GM18861 (cell line): ENCODE measurements at regions not wholly inside any gene's neighbourhood (a gene's known extent, or its start where the extent isn't known, plus 50 kb on each side); places are given as distances from the start of the nearest gene placed in this dataset.

ENCODE experiments used
- ATAC-seq: cut with Tn5 transposase; IDR thresholded peaks from one replicate; pipeline ENCODE4 v1.9.1; 2021; ENCODE audit not compliant: unreplicated experiment

DNA sequence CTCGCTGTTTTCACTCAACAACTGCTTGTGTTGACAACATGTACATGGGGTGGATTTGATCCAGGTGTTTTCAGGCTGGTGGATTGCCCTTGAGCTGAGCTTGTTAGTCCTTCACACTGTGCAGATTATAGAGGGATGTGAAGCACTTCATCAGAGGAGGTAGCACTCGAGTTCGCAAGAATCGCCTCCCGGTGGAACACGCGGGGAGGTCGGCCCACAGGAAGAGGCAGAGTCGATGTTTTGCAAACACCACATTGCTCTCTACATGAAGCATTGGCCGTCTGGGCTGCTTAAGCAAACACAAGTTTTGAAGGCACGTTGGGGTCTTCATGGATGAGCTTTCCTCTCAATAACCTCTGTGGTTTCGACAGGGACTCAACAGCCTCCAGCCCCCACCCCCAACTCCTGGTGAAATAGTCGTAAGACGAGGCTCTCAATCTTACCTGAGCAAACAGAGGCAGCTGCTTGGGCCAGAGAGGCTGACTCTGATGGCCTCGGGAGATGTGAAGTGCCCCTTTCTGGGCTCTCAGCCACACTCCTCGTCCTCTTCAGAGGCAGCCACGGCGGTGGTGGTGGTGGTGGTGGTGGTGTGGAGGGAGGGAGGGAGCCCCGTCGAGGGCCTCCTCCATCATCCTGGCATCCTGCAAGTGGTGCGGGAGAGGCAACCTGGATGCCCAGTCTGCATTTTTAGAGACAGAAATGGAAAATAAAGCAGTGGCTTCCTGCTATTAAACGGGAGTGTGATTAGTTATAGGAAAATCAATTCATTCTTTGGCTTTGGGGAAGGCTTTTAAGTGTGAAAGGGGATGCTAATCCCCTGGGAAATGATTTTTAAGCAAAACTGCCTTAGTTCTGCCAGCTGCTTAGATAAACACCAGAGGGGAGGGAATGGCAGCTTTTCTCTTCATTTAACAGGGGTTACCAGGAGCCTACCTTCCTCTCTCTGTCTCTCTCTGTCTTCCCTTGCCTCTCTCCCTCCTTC, 552.5 kb upstream of the EEF2KMT start:
- no peak for ATAC-seq

- ATAC-seq = no peak
These were observed 549.5 kb upstream of the EEF2KMT start for GRCh38 chr16:5647051-5647450.

DNA sequence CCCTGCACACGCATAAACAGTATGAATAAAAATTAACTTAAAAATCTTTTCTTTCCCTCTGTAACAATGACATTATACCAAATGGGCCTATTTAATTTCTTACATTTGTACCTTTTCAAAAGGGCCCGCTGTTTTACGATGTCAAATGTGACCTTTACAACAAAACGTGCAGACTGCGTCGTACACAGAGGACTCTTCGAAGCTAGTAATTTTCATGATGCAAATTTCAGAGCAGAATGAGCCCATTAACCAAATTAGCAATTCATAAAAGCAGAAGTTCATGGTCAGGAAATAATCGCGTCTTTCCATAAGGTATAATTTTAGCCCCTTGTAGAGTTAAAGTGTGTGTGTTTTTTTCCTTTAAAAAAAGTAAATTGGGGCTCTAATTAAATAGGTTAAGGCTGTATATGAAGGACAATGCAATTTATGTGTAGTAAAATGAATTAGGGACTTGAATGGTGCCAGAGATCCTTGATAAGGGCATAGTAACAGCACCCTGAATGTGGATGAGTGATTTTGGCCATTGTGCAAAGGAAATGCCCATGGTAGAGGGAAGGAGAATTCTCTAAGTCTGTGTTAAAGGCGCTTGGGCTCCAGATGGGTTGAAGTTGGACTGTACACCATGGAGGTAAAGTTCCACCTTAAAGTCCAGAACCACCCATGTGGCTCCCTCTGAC, 546.4 kb upstream of the EEF2KMT start:
- ATAC-seq = no peak

DNA sequence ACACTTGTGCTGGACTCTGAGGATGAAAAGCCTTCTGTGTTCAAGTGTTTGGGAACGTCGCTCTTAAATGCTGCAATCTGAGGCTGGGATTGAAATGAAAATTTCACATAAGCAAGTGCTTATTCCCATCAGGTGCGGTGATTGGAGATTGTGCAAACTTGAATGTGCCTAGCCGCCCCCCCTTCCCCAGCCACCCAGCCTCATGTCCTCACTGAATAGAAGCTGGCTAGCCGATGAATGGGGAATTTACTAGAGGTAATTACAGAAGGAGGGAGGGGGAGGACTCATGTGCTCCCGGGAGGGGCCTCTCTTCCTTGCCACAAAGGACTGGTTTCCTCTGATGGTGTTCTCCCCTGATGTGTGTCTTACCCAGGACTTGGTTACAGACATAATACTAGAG, 544.8 kb upstream of the EEF2KMT start:
- no peak for ATAC-seq

GRCh38 chr16:5642011-5642410, 544.4 kb upstream of the EEF2KMT start:
- no peak for ATAC-seq

- no peak for ATAC-seq
These were observed 543.3 kb upstream of the EEF2KMT start for GRCh38 chr16:5640883-5641282.

GRCh38 chr16:5639531-5639930, 541.9 kb upstream of the EEF2KMT start:
- ATAC-seq = no peak

DNA sequence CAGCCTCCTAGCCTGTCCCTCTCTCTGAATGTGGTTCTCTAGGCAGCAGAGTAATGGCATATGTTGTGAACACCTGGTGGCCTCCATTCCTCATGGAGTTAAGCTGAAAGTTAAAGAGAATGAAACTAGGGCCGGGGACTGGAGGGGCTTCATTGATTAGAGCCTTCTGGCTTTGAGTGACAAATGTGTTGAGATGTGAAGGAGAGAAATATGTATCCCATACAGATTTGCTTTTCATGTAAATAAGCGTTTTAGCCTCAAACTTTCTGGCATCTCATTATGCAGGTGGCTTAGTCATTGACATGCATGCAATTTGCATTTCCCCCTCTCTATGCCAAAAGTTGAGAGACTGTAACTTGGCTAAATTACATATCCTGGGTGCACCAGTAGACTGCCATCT, 537.7 kb upstream of the EEF2KMT start:
- no peak for ATAC-seq

DNA sequence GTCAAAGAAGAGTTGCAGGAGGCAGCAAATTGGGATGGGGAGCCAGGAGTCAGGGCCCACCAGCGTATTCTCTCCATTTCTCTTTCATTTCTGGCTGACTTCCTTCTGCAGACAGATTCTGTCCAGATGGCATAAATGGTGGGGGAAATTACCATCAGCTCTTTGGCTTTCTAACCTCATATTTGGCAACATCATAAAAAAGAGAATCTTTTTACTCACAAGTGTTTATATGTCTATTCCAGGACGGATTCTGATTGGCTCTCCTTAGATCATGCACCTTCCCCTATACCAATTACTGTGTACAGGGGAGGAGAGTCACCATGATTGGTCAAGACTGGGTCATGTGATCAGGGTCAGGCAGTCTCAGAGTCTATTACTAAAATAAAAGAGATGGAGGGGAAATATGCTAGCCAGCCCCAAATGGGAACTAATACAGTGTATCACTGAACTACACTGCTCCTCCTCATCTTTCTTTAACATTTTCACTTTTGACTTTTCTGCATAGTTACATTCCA, 537.1 kb upstream of the EEF2KMT start:
- ATAC-seq = no peak

DNA sequence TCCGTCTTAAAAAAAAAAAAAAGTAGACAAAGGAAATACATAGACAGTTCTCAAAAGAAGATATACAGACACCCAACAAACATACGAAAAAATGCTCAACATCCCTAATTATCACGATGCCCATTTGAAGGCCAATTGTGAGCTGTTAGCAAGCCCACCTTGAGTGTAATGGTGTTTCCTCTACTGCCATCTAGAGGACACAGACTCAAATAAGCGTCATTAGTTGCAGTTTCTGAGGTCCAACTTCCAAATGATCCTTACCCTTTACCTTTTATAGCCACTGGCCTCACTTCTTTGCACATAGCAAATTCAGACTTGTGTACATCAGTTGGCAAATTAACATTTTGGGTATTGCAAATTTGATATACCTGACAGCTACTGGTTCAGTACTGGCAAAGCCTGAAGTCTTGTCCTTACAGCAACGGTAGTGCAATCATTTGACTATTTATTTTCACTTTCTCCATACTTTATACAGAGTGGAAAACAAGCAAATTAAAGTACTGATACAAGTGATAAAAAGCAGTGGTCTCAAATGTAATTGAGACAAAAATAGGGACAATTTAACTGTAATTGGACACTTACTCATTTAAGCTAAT, 536.3 kb upstream of the EEF2KMT start:
- no peak for ATAC-seq

- ATAC-seq = no peak
These were observed 524.8 kb upstream of the EEF2KMT start for GRCh38 chr16:5622234-5622884.

DNA sequence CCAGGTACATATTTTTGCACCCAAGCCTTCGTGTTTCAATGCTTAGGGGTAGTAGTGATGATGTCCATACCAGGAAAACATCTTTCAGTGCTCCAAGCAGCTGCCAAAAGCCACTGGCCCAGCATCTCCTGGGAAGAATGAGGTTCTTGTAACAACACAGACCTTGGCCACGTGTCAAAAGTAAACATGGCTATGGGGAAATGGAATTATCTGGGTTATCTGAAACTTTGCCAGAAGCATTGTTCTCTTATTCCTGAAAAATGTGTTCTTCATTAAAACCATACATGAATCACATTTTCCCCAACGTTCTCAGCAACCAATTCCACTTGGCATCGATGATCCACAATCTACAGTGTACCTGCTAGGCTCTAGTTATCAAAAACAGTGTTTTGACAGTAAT, 524.2 kb upstream of the EEF2KMT start:
- ATAC-seq = no peak

- ATAC-seq = no peak
These were observed 521.7 kb upstream of the EEF2KMT start for GRCh38 chr16:5619304-5619703.

DNA sequence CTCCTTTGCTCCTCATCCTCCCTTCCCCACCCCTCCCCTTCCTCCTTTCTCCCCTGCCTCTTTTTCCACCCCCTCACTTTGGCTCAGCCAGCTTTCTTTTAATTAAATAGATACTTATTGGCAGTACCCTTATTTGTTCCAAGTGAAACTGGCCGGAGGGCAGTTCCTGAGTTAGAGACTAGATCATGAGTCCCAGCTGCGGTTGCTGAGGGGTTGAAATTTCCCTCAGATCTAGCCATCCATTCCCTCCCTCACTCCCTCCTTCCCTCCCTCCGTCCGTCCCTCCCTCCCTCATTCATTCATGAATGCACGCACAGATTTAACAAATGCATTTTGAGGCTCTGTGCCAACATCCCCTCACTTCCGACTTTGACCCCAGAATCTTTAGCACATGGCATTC, 519.2 kb upstream of the EEF2KMT start:
- no peak for ATAC-seq

- ATAC-seq = no peak
These were observed 518.5 kb upstream of the EEF2KMT start for GRCh38 chr16:5615868-5616642.

DNA sequence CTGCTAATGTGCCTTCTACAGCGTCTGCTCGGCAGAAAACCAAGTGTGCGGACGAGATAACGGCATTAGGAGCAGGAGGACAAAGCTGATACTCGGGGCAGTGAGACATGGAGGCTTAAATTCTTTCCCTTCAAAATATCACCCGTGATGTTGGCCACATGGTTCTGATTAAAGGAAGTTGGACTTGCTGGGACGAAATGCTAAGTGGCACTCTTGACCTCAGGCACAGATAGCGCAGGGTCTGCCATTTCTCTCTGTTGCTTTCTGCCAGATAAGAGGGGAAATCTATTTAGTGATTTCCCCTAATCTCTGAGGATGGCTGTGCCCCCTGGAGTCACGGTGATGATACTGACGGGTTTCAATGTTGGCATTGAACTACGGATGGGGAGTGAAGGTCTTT, 509.6 kb upstream of the EEF2KMT start:
- ATAC-seq = no peak

DNA sequence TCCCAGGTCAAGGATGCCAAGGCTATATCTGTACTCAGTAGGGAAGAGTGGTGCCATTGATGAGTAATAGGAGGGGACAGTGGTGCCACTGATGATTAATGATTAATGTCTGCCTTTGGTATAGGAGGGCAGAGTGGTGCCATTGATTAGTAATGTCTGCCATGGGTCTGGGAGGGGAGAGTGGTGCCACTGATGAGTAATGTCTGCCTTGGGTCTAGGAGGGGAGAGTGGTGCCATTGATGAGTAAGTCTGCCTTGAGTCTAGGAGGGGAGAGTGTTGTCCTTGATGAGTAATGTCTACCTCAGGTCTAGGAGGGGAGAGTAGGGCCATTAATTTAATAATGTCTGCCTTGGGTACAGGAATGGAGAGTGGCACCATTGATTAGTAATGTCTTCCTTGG, 507.8 kb upstream of the EEF2KMT start:
- no peak for ATAC-seq

DNA sequence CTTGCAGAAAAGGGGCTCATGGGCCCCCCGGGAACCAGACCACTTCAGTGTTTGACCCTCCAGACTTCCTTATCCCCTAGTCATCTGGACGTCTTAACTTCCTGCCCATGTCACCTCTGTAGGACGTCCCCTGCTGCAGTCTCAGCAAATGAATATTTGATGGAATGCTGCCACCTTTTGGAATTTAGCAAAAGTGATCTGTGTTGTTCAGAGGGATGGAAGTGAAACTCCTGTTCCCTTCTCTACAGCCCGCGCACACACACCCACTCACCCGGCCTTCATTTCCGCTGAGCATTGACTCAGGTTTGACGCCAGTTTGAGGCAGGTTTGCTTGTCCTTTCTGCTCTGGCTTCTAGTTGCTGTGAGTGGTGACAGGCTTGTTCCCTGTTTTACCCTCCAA, 507.2 kb upstream of the EEF2KMT start:
- no peak for ATAC-seq

- ATAC-seq = no peak
These were observed 506.2 kb upstream of the EEF2KMT start for GRCh38 chr16:5603836-5604235.

DNA sequence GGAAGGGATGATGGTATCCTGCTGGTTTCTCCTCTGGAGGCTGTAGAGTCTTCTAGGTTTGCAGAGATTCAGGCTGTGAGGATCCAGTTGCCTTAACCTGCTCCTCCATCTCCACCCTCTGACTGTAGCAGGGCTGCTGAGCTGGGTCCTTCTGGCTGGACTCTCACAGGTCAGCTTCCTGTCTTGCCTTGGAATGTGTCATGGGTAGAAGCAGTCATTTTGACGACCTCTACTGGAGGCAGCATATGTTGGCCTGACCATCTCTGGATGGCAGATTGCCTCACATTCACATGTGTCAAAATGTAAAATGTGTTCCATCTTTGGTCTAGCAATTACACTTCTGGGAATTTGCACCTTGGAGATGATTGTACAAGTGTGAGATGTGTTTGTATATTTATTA, 504.4 kb upstream of the EEF2KMT start:
- ATAC-seq = no peak
